Choroid plexus epithelial cell (primary cell): ENCODE measurements at regions not wholly inside any gene's neighbourhood (a gene's known extent, or its start where the extent isn't known, plus 50 kb on each side); places are given as distances from the start of the nearest gene placed in this dataset.
"Not testable (repeated sequence)": the region's sequence is repeated elsewhere in the genome, so short reads cannot be mapped to it uniquely, and the experiment has no call there.

ENCODE experiments used
- DNase-seq: peaks from one replicate; pipeline ENCODE4 v3.0.0-alpha.2; 2010; ENCODE audit warnings: low read depth
- H3K4me3 ChIP-seq: 2 replicates; pipeline ENCODE4 v1.5.1; 2011; ENCODE audit warnings: low read depth, mild to moderate bottlenecking, control low read depth, low read length, moderate library complexity
- CTCF ChIP-seq: conservative IDR thresholded peaks from 2 replicates; pipeline ENCODE4 v1.5.1; 2011; ENCODE audit warnings: low read depth, mild to moderate bottlenecking, control low read depth, inconsistent platforms, low read length, moderate library complexity

DNA sequence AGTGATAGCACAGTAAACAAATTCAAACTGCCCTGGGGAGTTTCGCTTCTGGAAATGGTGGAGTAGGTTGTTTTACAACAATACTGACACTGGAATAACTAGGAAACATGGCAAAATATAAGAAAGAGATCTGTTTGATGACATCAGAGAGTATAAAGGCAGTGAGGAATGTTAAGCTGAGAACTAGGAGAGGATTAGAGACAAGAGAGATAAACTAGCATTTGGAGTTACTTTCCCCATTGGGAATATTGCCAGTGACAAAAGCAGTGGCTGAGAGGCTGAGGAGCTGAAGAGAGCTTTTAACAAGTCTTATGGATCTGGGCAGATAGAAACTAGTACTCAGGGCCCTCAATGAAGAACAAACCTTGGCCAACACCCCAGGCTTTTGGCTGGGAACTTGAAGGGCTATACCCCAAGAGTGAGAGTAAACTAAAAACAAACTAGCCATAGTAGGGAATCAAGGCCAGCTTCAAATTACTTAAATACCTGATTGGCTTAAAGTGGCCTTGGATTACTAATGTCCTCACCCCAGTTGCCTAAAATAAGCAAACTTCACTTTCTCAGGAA, 280.4 kb downstream of the KLF13 start:
- H3K4me3 ChIP-seq, result no peak overlapping the region
- TF ChIP-seq CTCF, result no peak
- DNase-seq, result no peak

GRCh38 chr15:31607656-31608055, 281.0 kb downstream of the KLF13 start:
- H3K4me3 ChIP-seq, result no peak overlapping the region
- no peak for DNase-seq
- TF ChIP-seq CTCF, result no peak

- no peak overlapping the region for H3K4me3 ChIP-seq
- DNase-seq, result no peak
- no peak for TF ChIP-seq CTCF
These were observed 282.6 kb downstream of the KLF13 start for GRCh38 chr15:31609258-31609681.

GRCh38 chr15:31609906-31610305, 283.3 kb downstream of the KLF13 start:
- TF ChIP-seq CTCF, result no peak
- no peak overlapping the region for H3K4me3 ChIP-seq

DNA sequence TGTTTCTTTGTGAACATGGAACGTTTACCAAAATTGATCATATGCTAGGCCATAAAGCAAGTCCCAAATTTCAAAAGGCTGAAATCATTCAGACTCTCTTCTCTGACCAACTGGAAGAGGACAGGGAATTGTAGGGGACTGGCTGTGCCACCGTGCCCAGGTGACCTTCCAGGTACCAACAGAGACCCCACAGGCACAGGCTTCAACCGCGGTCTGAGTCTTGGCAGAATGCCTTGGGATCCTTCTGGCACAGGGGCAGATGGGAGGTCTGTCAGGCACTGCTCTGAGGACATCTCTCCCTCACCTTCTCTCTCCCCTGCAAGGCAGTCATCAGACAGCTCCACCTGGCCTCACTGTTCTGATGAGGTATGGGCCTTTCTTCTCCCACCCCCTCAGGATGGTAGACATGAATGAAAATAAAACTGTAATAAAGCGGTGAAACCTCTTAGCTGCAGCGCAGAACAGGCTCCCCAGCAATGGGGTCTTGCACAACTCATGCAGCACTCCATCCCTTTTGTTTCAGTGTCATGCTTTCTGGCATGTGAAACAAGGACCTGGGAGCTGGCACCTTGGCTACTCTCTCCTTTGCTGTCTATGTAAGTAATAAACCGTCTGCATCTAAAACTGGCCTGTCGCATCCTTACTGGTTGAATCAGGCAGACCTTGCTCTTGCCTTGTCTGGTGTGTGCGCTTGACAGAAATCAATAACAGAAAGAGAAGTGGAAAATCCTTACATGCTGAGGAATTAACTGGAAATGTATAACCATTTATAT, 289.2 kb downstream of the KLF13 start:
- no peak overlapping the region for H3K4me3 ChIP-seq
- no peak for DNase-seq
- TF ChIP-seq CTCF, result no peak

More at GRCh38 chr15:31609906-31610305, 283.3 kb downstream of the KLF13 start:
- no peak for DNase-seq

GRCh38 chr15:31623297-31623696, 296.7 kb downstream of the KLF13 start:
- DNase-seq, H3K4me3 ChIP-seq: not testable (repeated sequence)

- not testable (repeated sequence) for H3K4me3 ChIP-seq, DNase-seq
These were observed 297.5 kb downstream of the KLF13 start for GRCh38 chr15:31624115-31624514.

DNA sequence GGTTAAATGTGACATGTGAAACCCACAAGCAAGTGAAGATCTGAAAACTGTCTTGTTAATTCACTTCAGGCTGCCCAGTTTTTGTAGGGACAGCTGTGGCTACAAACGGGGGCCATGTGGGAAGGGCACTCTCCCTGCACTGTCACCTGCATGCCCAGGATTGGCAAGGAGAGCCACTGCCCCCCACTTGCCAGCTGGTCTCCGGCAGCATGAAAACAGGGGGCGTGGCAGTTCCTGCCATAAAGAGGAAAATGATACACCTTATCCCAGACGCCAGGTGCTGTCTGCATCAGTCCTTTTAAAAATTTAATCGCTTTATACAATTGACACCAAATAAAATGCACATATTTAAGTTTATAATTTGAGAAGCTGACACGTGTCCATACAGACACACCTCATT, 309.1 kb downstream of the KLF13 start:
- DNase-seq, H3K4me3 ChIP-seq: not testable (repeated sequence)

- not testable (repeated sequence) for H3K4me3 ChIP-seq
These were observed 310.3 kb downstream of the KLF13 start for GRCh38 chr15:31636911-31637310.

GRCh38 chr15:31643955-31644354, 317.3 kb downstream of the KLF13 start:
- not testable (repeated sequence) for DNase-seq, H3K4me3 ChIP-seq

More at GRCh38 chr15:31636911-31637310, 310.3 kb downstream of the KLF13 start:
- not testable (repeated sequence) for DNase-seq

- not testable (repeated sequence) for H3K4me3 ChIP-seq, DNase-seq
These were observed 318.1 kb downstream of the KLF13 start for GRCh38 chr15:31644761-31645160.

DNA sequence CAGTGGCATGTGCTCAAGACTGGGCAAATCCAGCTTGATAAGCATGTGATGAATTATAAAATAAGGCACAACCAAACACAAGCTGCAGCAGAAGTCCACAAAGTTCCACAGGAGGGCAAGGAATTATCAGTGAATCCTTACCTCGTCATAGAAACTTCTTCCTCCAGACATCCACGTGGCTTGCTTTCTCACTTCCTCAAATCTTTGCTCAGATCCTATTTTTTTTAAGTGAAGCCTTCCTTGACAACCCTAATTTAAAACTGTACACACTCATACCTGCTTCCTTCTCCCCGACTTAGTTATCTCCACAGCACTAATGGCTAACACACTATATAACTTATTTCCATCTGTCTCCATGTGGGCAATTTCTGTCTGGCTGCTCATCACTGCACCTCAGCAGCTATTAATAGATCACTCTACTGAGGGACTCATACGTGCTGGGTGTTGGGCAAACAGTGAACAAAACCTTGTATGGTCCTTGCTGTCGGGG, 320.7 kb downstream of the KLF13 start:
- H3K4me3 ChIP-seq, DNase-seq: not testable (repeated sequence)

GRCh38 chr15:31649634-31650033, 323.0 kb downstream of the KLF13 start:
- H3K4me3 ChIP-seq, result not testable (repeated sequence)

More at GRCh38 chr15:31649634-31650033, 323.0 kb downstream of the KLF13 start:
- not testable (repeated sequence) for DNase-seq
